ENCODE measurements at regions not wholly inside any gene's neighbourhood (a gene's known extent, or its start where the extent isn't known, plus 50 kb on each side); places are given as distances from the start of the nearest gene placed in this dataset.

DNA sequence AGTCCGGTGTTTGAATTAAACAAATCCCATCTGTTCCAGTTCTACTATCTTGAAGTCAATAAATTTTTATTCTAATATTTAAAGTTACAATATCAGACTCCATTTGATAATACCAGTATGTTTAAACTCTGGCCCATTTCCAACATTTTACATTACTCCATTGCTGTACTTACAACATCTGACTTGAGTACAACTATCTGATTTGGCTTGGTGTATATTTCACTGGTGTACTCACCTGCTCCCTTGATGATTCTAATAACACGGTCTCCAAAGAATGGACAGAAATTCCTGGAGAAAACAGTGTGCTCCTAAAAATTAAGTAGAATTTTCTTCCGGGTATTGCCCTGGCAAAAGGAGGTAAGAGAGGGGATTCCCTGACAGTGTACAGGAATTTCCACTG lies 680.5 kb upstream of the ADAMTS5 start:
- TF ChIP-seq, protein P1, sequence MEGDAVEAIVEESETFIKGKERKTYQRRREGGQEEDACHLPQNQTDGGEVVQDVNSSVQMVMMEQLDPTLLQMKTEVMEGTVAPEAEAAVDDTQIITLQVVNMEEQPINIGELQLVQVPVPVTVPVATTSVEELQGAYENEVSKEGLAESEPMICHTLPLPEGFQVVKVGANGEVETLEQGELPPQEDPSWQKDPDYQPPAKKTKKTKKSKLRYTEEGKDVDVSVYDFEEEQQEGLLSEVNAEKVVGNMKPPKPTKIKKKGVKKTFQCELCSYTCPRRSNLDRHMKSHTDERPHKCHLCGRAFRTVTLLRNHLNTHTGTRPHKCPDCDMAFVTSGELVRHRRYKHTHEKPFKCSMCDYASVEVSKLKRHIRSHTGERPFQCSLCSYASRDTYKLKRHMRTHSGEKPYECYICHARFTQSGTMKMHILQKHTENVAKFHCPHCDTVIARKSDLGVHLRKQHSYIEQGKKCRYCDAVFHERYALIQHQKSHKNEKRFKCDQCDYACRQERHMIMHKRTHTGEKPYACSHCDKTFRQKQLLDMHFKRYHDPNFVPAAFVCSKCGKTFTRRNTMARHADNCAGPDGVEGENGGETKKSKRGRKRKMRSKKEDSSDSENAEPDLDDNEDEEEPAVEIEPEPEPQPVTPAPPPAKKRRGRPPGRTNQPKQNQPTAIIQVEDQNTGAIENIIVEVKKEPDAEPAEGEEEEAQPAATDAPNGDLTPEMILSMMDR (conservative IDR thresholded peaks at IDR 0.05) = no peak
- no peak for TF ChIP-seq ZFX (IDR thresholded peaks at IDR 0.05)
